ENCODE measurements at regions not wholly inside any gene's neighbourhood (a gene's known extent, or its start where the extent isn't known, plus 50 kb on each side); places are given as distances from the start of the nearest gene placed in this dataset.

- TF ChIP-seq SPI1 (IDR thresholded peaks at IDR 0.05; ENCODE audit: borderline replicate concordance, low read depth) (no peak), GABPA (IDR thresholded peaks at IDR 0.05; ENCODE audit: low read depth) (no peak), REST (IDR thresholded peaks at IDR 0.05; ENCODE audit: insufficient replicate concordance, low read depth) (no peak), POLR2AphosphoS5 (IDR thresholded peaks at IDR 0.05; ENCODE audit: low read depth) (no peak), CTCF (IDR thresholded peaks at IDR 0.05; ENCODE audit: insufficient read depth, low read length) (no peak)
- no peak overlapping the region for H3K27ac ChIP-seq (replicated peaks)
- no peak for DNase-seq (ENCODE audit: low read depth in 1 of 2, low spot score in 1 of 2)
- no peak overlapping the region for H3K4me3 ChIP-seq (replicated peaks; ENCODE audit: insufficient read depth, low read length)
- H3K27me3 ChIP-seq (ENCODE audit: insufficient read depth, poor library complexity, severe bottlenecking) = no peaks in the 10 kb centered on the region
Observed at GRCh38 chr20:39632176-39632575, 670.0 kb downstream of the DHX35 start.

- Histone ChIP-seq H3K27ac (replicated peaks) (no peak overlapping the region), H3K27me3 (ENCODE audit: insufficient read depth, poor library complexity, severe bottlenecking) (no peaks in the 10 kb centered on the region), H3K4me3 (replicated peaks; ENCODE audit: insufficient read depth, low read length) (no peak overlapping the region)
- no peak for TF ChIP-seq CTCF (IDR thresholded peaks at IDR 0.05; ENCODE audit: insufficient read depth, low read length)
- TF ChIP-seq REST (IDR thresholded peaks at IDR 0.05; ENCODE audit: insufficient replicate concordance, low read depth) = no peak
- no peak for TF ChIP-seq SPI1 (IDR thresholded peaks at IDR 0.05; ENCODE audit: borderline replicate concordance, low read depth)
- no peak for TF ChIP-seq POLR2AphosphoS5 (IDR thresholded peaks at IDR 0.05; ENCODE audit: low read depth)
- TF ChIP-seq GABPA (IDR thresholded peaks at IDR 0.05; ENCODE audit: low read depth) = no peak
- DNase-seq (ENCODE audit: low read depth in 1 of 2, low spot score in 1 of 2) = no peak
Observed at GRCh38 chr20:39631557-39631956, 669.4 kb downstream of the DHX35 start.

- Histone ChIP-seq H3K27me3 (ENCODE audit: insufficient read depth, poor library complexity, severe bottlenecking) (no peaks in the 10 kb centered on the region), H3K27ac (replicated peaks) (no peak overlapping the region), H3K4me3 (replicated peaks; ENCODE audit: insufficient read depth, low read length) (no peak overlapping the region)
- DNase-seq (ENCODE audit: low read depth in 1 of 2, low spot score in 1 of 2) = no peak
- TF ChIP-seq POLR2AphosphoS5 (IDR thresholded peaks at IDR 0.05; ENCODE audit: low read depth) = no peak
- no peak for TF ChIP-seq GABPA (IDR thresholded peaks at IDR 0.05; ENCODE audit: low read depth)
- TF ChIP-seq REST (IDR thresholded peaks at IDR 0.05; ENCODE audit: insufficient replicate concordance, low read depth) = no peak
- no peak for TF ChIP-seq SPI1 (IDR thresholded peaks at IDR 0.05; ENCODE audit: borderline replicate concordance, low read depth)
- TF ChIP-seq CTCF (IDR thresholded peaks at IDR 0.05; ENCODE audit: insufficient read depth, low read length) = no peak
Observed at GRCh38 chr20:39630215-39630908, 668.2 kb downstream of the DHX35 start.
